ENCODE measurements at regions not wholly inside any gene's neighbourhood (a gene's known extent, or its start where the extent isn't known, plus 50 kb on each side); places are given as distances from the start of the nearest gene placed in this dataset.

GRCh38 chr2:8563814-8564474 lies 117.9 kb upstream of the ID2 start:
- Histone ChIP-seq H3K27me3 (ENCODE audit: insufficient read depth, low read length, poor library complexity, severe bottlenecking) (peaks cover 23% of the 10 kb centered on the region), H3K4me2 (ENCODE audit: low read depth, low read length, poor library complexity, severe bottlenecking) (no peak overlapping the region)

GRCh38 chr2:8564475-8564874 lies 117.4 kb upstream of the ID2 start:
- Histone ChIP-seq H3K4me3 (ENCODE audit: low read length, poor library complexity, severe bottlenecking) (no peak overlapping the region), H3K4me2 (ENCODE audit: low read depth, low read length, poor library complexity, severe bottlenecking) (no peak overlapping the region), H3K36me3 (ENCODE audit: insufficient read depth, low read length) (no peaks in the 10 kb centered on the region), H4K20me1 (ENCODE audit: insufficient read depth, low read length, poor library complexity, severe bottlenecking) (no peaks in the 10 kb centered on the region), H3F3A (ENCODE audit: low read depth) (no peaks in the 10 kb centered on the region), H3K9me3 (ENCODE audit: insufficient read depth, low read depth, low read length) (peaks cover 9% of the 10 kb centered on the region; the same call in 1 of the 2 replicates), H3K79me2 (ENCODE audit: insufficient read depth, low read length) (no peaks in the 10 kb centered on the region), H3K27me3 (ENCODE audit: insufficient read depth, low read length, poor library complexity, severe bottlenecking) (peaks cover 20% of the 10 kb centered on the region), H2AFZ (ENCODE audit: low read length) (no peak overlapping the region), H3K4me1 (ENCODE audit: insufficient read depth, low read length, poor library complexity, severe bottlenecking) (peaks cover 7% of the 10 kb centered on the region), H3K9me2 (replicated peaks; ENCODE audit: low read depth, low read length) (no peaks in the 10 kb centered on the region), H3K9ac (ENCODE audit: low read depth, low read length, poor library complexity, severe bottlenecking) (no peak overlapping the region)
- no peak for TF ChIP-seq EZH2phosphoT487 (IDR thresholded peaks at IDR 0.05; ENCODE audit: borderline replicate concordance)

More at GRCh38 chr2:8563814-8564474, 117.9 kb upstream of the ID2 start:
- no peaks in the 10 kb centered on the region for H3K9me2 ChIP-seq (replicated peaks; ENCODE audit: low read depth, low read length)
- TF ChIP-seq EZH2phosphoT487 (IDR thresholded peaks at IDR 0.05; ENCODE audit: borderline replicate concordance): no peak
- TF ChIP-seq, protein P1, sequence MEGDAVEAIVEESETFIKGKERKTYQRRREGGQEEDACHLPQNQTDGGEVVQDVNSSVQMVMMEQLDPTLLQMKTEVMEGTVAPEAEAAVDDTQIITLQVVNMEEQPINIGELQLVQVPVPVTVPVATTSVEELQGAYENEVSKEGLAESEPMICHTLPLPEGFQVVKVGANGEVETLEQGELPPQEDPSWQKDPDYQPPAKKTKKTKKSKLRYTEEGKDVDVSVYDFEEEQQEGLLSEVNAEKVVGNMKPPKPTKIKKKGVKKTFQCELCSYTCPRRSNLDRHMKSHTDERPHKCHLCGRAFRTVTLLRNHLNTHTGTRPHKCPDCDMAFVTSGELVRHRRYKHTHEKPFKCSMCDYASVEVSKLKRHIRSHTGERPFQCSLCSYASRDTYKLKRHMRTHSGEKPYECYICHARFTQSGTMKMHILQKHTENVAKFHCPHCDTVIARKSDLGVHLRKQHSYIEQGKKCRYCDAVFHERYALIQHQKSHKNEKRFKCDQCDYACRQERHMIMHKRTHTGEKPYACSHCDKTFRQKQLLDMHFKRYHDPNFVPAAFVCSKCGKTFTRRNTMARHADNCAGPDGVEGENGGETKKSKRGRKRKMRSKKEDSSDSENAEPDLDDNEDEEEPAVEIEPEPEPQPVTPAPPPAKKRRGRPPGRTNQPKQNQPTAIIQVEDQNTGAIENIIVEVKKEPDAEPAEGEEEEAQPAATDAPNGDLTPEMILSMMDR (conservative IDR thresholded peaks at IDR 0.05; ENCODE audit: low read length): peak; percentile 28; the same call in 1 of the 2 replicates
- H4K20me1 ChIP-seq (ENCODE audit: insufficient read depth, low read length, poor library complexity, severe bottlenecking): no peaks in the 10 kb centered on the region
- no peaks in the 10 kb centered on the region for H3K79me2 ChIP-seq (ENCODE audit: insufficient read depth, low read length)
- H3K9ac ChIP-seq (ENCODE audit: low read depth, low read length, poor library complexity, severe bottlenecking): no peak overlapping the region
- H3K4me3 ChIP-seq (ENCODE audit: low read length, poor library complexity, severe bottlenecking): no peak overlapping the region
- no peaks in the 10 kb centered on the region for H3K36me3 ChIP-seq (ENCODE audit: insufficient read depth, low read length)
- peaks cover 13% of the 10 kb centered on the region; the same call in 1 of the 2 replicates for H3K9me3 ChIP-seq (ENCODE audit: insufficient read depth, low read depth, low read length)
- no peak overlapping the region for H2AFZ ChIP-seq (ENCODE audit: low read length)
- no peaks in the 10 kb centered on the region for H3F3A ChIP-seq (ENCODE audit: low read depth)
- peaks cover 7% of the 10 kb centered on the region for H3K4me1 ChIP-seq (ENCODE audit: insufficient read depth, low read length, poor library complexity, severe bottlenecking)

GRCh38 chr2:8565399-8566154 lies 116.3 kb upstream of the ID2 start:
- Histone ChIP-seq H3K9me2 (replicated peaks; ENCODE audit: low read depth, low read length) (no peaks in the 10 kb centered on the region), H3K9ac (ENCODE audit: low read depth, low read length, poor library complexity, severe bottlenecking) (no peak overlapping the region), H3F3A (ENCODE audit: low read depth) (no peaks in the 10 kb centered on the region), H3K4me2 (ENCODE audit: low read depth, low read length, poor library complexity, severe bottlenecking) (no peak overlapping the region), H3K79me2 (ENCODE audit: insufficient read depth, low read length) (no peaks in the 10 kb centered on the region), H3K9me3 (ENCODE audit: insufficient read depth, low read depth, low read length) (peaks cover 9% of the 10 kb centered on the region; the same call in 1 of the 2 replicates), H3K4me3 (ENCODE audit: low read length, poor library complexity, severe bottlenecking) (no peak overlapping the region), H2AFZ (ENCODE audit: low read length) (no peak overlapping the region), H3K27me3 (ENCODE audit: insufficient read depth, low read length, poor library complexity, severe bottlenecking) (peaks cover 20% of the 10 kb centered on the region), H3K4me1 (ENCODE audit: insufficient read depth, low read length, poor library complexity, severe bottlenecking) (peaks cover 7% of the 10 kb centered on the region), H3K36me3 (ENCODE audit: insufficient read depth, low read length) (no peaks in the 10 kb centered on the region), H4K20me1 (ENCODE audit: insufficient read depth, low read length, poor library complexity, severe bottlenecking) (no peaks in the 10 kb centered on the region)
- TF ChIP-seq, protein P1 (conservative IDR thresholded peaks at IDR 0.05; ENCODE audit: low read length): no peak
- TF ChIP-seq EZH2phosphoT487 (IDR thresholded peaks at IDR 0.05; ENCODE audit: borderline replicate concordance): no peak

Data from Loucy (cell line).